ENCODE measurements at regions not wholly inside any gene's neighbourhood (a gene's known extent, or its start where the extent isn't known, plus 50 kb on each side); places are given as distances from the start of the nearest gene placed in this dataset.

GRCh38 chr12:42701084-42701483, 111.5 kb upstream of the PRICKLE1 start:
- no peak for TF ChIP-seq CTCF (IDR thresholded peaks at IDR 0.05)
- no peak for ATAC-seq (ENCODE audit: low FRiP score)
- DNase-seq (ENCODE audit: low spot score) = no peak

DNA sequence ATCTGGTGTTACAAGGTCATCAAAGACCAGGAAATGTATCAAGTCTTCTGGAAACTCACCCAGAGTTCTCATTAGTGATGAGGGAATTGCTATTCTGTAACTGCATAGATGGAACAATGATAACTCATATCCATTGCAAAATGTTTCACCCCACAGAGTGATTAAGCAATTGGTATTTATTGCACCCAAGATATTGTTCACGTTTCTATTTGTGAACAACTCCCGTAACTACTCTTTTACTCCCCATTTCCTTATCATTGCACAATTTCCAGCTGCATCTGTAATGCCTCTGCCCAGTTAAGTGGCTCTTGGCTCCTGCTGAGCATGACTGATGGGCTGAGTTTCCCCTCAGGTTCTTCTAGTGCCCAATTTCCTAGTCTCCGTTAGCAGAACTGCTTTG, 108.7 kb upstream of the PRICKLE1 start:
- no peak for DNase-seq (ENCODE audit: low spot score)
- TF ChIP-seq CTCF (IDR thresholded peaks at IDR 0.05) = no peak
- peak; percentile 83 for ATAC-seq (ENCODE audit: low FRiP score)

DNA sequence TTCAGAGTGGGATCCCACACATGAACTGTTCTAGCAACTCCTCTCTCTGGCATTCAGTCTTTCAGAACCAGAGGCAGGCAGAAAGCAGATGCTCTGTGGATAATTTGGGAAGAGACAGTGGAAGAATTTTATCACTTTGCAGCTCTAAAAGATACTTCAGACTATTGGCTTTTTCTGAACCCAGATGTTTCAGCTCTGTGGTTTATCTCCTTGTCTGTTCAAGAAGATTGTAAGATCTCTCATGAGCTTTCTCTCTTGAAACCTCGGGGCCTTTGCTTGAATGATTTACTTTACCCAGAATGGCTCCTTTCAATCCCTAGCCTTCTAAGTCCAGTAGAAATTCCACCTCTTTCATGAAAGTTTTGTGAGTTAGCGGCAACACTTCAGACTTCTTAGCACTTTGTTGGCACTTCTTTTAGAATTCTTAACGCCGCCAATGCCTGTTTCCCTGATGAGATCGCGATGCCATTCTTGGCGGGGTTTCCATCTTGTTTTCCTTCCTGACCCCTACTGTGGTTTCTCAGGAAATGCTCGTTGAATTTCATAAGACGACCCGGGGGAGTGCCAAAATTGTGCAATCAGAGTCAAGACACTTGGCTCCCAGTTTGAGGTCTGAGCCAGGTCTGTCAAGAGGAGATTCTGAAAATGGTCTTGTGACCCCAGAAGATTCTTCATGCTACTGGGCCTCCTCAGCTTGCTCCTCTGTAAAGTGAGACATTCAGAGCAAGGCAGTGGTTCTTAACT, 107.0 kb upstream of the PRICKLE1 start:
- TF ChIP-seq CTCF (IDR thresholded peaks at IDR 0.05) = no peak
- peak; percentile 62 for ATAC-seq (ENCODE audit: low FRiP score)
- peak; percentile 62 for DNase-seq (ENCODE audit: low spot score)

DNA sequence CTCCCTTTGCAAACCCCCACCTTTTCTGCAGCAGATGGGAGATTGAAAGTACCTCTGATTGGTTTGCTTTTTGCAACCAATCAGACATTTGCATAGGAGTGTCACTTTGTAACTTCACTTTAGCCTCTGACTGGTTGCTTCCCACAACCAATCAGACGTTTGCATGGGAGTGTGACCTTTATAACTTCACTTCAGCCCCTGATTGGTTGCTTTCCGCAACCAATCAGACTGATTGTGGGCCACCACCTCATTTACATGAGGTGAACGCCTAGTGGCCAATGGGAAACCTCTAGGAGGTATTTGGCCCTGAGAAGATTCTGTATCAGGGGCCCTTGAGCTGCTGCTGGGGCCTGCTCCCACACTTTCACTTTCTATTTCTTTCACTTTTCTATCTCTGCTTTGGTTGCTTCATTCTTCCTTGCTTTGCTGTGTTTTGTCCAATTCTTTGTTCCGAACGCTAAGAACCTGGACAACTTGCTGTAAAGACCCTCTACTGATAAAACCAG, 106.0 kb upstream of the PRICKLE1 start:
- DNase-seq (ENCODE audit: low spot score) (no peak), ATAC-seq (ENCODE audit: low FRiP score) (no peak)
- no peak for TF ChIP-seq CTCF (IDR thresholded peaks at IDR 0.05)

- TF ChIP-seq CTCF (IDR thresholded peaks at IDR 0.05) = no peak
- no peak for ATAC-seq (ENCODE audit: low FRiP score)
- no peak for DNase-seq (ENCODE audit: low spot score)
Observed at GRCh38 chr12:42692749-42693148, 103.2 kb upstream of the PRICKLE1 start.

DNA sequence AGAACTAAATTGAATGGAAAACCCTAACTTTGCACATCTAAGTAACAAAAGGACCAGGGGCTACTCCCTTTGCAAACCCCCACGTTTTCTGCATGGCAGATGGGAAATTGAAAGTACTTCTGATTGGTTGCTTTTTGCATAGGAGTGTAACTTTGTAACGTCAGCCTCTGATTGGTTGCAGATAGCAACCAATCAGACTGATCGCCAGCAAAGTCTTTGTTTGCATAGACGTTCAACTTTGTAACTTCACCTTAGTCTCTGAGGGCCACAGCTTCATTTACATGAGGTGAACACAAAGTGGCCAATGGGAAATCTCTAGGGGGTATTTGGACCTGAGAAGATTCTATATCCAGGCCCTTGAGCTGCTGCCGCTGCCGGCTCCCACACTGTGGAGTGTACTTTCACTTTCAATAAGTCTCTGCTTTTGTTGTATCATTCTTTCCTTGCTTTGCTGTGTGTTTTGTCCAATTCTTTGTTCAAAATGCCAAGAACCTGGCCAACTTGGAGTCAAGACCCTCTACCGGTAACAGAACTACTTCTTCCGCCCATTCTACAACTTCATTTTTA, 102.5 kb upstream of the PRICKLE1 start:
- ATAC-seq (ENCODE audit: low FRiP score) = no peak
- no peak for DNase-seq (ENCODE audit: low spot score)
- no peak for TF ChIP-seq CTCF (IDR thresholded peaks at IDR 0.05)

GRCh38 chr12:42690264-42690663, 100.7 kb upstream of the PRICKLE1 start:
- DNase-seq (ENCODE audit: low spot score) (no peak), ATAC-seq (ENCODE audit: low FRiP score) (no peak)
- TF ChIP-seq CTCF (IDR thresholded peaks at IDR 0.05) = no peak

Measured in omental fat pad (tissue), 3 donors.